ENCODE measurements at regions not wholly inside any gene's neighbourhood (a gene's known extent, or its start where the extent isn't known, plus 50 kb on each side); places are given as distances from the start of the nearest gene placed in this dataset.
"Not testable (repeated sequence)": the region's sequence is repeated elsewhere in the genome, so short reads cannot be mapped to it uniquely, and the experiment has no call there.

DNA sequence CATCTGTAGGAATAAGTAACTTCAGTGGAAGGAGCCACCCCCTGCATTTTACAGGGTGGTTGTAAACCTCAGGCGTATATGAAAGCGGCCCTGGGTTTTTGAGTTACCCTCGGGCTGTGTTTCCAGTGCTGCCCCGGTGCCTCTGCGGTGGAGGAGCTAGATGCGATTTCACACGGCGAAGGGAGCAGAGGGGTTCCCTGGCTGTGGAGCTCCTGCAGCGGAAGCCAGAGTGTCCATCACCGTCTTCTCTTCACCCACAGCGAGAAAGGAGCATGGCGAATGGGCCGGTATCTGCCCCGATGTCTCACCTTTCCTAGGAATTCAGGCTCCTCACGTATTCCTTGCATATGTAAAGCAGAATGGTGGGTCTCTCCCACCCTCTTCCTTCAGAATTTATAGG lies 253.6 kb downstream of the THBS2 start:
- DNase-seq = no peak

DNA sequence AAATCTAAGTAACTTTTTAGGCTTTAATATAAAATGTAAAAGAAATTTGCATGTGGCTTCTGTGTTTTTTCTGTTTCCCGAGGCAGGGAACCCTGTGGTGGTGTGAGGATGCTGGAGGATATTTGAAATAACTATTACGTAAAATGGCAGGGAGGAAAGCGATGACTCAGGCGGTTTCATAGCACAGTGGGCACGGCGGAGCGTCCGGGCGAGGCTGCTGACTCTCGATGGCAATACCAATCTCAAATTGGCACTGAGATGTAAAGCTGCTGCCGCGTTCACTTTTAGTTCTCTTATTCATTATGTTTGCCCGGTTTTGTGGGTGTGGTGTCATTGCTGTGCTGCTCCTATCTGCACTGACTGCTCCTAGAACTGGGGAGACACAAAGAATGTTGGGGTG lies 254.3 kb downstream of the THBS2 start:
- no peak for DNase-seq

DNA sequence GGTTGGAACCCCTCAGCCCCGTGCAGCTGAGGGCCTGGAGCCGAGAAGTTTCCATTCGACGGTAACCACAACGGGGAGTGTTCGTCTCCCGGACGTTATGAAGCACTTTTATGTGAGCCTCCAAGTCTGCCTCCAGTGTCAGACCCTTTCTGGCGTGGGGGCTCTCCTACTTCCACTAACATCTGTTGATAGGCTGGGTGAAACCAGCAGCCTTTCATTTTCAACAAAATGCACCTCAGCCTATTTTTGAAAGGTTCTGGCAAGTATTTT lies 257.4 kb downstream of the THBS2 start:
- DNase-seq = no peak

- no peak for DNase-seq
Observed at GRCh38 chr6:168995526-168996355, 257.9 kb downstream of the THBS2 start.

DNA sequence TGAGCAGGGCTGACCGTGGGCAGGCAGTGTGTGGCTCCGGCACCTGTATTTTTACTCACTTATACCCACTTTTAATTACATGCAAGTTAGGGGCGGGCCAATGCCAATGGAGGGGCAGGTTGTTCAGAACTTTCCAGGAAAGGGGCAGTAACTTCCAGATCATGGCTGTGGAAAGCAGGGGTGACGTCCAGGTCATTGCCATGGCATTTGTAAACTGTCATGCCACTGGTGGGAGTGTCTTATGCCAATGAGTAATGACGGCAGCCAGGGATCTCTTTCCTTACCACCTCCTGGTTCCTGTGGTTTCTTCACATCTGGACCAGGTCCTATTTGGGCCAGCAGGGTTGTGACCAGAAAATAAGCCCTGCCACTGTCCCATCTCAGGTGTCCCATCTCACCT lies 258.7 kb downstream of the THBS2 start:
- no peak for DNase-seq

- DNase-seq = no peak
Observed at GRCh38 chr6:168992446-168993144, 261.1 kb downstream of the THBS2 start.

GRCh38 chr6:168991695-168992094 lies 262.0 kb downstream of the THBS2 start:
- not testable (repeated sequence) for DNase-seq

GRCh38 chr6:168990019-168990751 lies 263.5 kb downstream of the THBS2 start:
- DNase-seq = no peak

GRCh38 chr6:168989421-168989820 lies 264.2 kb downstream of the THBS2 start:
- no peak for DNase-seq

GRCh38 chr6:168988801-168989200 lies 264.8 kb downstream of the THBS2 start:
- no peak for DNase-seq

DNA sequence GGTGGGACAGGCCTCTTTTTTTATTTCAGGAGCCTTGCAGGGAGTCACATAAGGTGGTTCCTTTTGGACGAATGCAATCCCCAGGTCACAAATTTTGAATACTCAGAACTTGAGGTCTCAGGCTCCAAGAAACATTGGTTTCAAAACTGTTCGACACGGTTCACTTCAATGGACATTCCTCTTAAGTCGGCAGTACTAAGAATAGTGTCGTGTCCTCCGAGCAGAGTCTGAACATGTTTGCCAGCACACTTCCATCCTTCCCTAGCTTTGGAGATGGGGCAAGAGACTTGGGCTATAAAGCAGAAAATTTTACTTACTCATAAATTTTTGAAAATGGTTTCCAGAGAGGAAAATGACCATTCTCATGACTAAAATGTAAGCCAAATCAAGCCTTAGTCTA lies 265.4 kb downstream of the THBS2 start:
- no peak for DNase-seq

DNA sequence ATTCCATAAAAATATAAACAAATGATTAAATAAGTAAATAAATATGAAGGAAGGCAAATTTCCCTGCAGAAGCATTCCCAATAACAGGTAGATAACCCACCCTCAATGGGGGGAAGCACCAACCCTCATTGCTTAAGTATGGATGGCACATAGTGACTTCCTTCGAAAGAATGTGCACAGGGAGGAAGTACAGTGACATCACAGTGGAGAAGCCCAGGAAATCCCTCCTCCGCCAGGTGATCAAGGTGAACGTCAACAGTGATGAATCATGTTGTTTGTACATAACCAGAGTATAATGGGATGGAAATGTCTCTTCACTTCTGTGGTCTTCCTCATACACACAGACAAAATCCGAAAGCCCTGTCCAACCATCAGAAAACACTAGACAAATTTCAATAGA lies 267.9 kb downstream of the THBS2 start:
- no peak for DNase-seq

- DNase-seq = no peak
Observed at GRCh38 chr6:168983925-168984324, 269.7 kb downstream of the THBS2 start.

- DNase-seq = no peak
Observed at GRCh38 chr6:168981187-168981586, 272.5 kb downstream of the THBS2 start.

GRCh38 chr6:168979254-168979653 lies 274.4 kb downstream of the THBS2 start:
- DNase-seq = no peak

DNA sequence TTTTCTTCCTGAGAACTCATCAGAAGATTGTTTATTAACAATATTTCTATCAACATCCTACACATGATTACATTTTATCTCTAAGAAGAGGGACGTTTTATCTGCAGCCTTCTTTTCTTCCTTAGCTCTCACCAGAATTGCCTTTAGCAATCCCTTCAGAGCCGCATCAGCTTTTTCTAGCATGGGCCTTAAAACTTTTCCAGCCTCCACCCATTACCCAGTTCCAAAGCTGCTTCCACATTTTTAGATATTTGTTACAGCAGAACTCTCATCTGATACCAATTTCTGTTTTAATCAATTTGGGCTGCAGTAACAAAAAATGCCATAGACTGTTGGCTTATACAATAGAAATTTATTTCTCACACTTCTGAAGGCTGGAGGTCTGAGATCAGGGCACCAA lies 281.5 kb downstream of the THBS2 start:
- DNase-seq = no peak

- DNase-seq = no peak
Observed at GRCh38 chr6:168971549-168971948, 282.1 kb downstream of the THBS2 start.

- DNase-seq = no peak
Observed at GRCh38 chr6:168968801-168969200, 284.8 kb downstream of the THBS2 start.

DNA sequence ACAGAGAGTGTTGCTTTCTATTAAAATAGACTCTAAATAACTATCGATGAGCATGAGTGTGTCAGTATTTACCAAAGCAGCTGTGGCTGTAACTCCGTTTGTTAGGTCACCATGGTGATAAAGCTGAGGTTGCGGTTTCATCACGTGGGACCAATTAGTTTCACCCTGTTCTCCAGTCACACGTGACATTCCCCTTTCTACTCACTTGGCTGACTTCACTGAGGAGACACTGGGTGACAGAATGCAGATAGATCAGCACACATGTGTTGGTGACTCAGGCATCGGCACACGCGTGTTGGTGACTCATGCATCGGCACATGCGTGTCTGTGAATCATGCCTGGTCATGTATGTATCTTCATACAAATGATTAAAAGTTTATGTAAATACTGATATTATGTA lies 285.4 kb downstream of the THBS2 start:
- peak; percentile 17 for DNase-seq

- DNase-seq = no peak
Observed at GRCh38 chr6:168967281-168967925, 286.2 kb downstream of the THBS2 start.

DNA sequence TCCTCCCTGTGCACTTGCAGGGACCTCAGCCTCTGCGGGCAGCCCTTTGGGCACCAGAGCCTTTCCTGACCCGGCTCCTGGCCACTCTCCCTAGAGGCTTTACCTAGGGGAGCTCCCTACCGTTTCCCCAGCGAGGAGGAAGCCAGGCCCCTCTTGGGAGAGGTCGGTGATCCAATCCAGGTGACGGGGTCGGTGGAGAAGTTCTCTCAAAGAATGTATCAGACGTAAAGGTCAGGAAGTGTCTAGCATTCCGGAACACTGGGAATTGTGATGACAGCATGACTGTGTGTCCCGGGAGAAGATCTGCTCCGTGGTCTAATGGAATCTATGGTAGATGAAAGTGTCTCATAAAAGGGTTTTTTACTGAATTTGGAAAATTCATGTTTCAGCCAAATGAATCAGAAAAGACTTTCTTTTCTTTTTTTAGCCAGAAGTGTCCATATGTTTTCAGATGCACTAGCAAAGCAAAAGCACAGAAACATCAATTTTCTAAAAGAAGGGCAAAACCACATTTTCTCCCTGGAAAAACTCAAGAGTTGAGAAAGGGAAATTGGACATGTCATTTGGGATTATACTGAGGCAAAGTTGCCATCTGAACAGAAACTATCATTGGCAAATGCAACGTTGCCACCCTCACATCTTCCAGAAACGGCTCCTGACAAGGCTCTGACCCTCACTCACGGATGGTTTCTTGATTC lies 289.4 kb downstream of the THBS2 start:
- no peak for DNase-seq

DNA sequence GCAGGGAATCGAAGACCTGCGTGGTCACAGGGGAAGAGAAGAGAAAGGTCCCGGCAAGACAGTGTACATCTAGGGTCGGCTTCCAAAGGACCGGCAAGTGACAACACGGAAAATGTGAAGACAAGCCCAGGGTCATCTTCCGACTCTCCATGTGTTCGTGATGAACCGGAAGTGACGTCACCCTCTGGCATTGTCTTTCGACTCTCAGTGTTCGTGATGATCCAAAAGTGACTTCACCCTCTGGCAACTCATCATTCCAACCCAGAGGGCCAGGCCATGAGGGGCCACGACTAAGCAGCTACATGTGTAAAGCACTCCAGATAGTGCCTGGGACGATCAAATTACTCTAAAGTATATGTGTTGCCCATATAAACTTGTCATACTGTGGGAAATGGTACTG lies 290.8 kb downstream of the THBS2 start:
- no peak for DNase-seq

- DNase-seq = no peak
Observed at GRCh38 chr6:168961264-168961656, 292.4 kb downstream of the THBS2 start.
